K562 (cell line): ENCODE measurements at regions not wholly inside any gene's neighbourhood (a gene's known extent, or its start where the extent isn't known, plus 50 kb on each side); places are given as distances from the start of the nearest gene placed in this dataset.

ENCODE experiments used
- ATF6 ChIP-seq: sonication (generic); formaldehyde crosslinking; IDR thresholded peaks from 2 replicates; pipeline ENCODE4 v1.4.0; 2020; ENCODE audit warnings: mild to moderate bottlenecking, missing genetic modification reagents
- CTBP1 ChIP-seq: fragments of 450-650 bp; IDR thresholded peaks from 2 replicates; pipeline ENCODE4 v1.6.1; 2016; ENCODE audit warnings: borderline replicate concordance
- ETV6 ChIP-seq, 3 experiments: fragments of 150-350 bp in 1 of 3; sonication (generic) in 1 of 3; formaldehyde crosslinking in 1 of 3; IDR thresholded peaks; 2 replicates each; pipeline versions ENCODE4 v1.6.1 to v1.8.0; 2014 to 2022; ENCODE audit warnings: borderline replicate concordance in 2 of 3, low read depth in 2 of 3, antibody characterized with exemption in 1 of 3, low read length in 1 of 3, mild to moderate bottlenecking in 1 of 3, missing genetic modification reagents in 1 of 3
- REST ChIP-seq, 2 experiments: fragments of 450-650 bp; formaldehyde crosslinking in 1 of 2; IDR thresholded peaks; 2 replicates each; pipeline versions ENCODE4 v1.4.0 to v1.6.1; 2014 to 2020; ENCODE audit warnings: mild to moderate bottlenecking in 2 of 2, borderline replicate concordance in 1 of 2, low read depth in 1 of 2
- XRCC5 ChIP-seq: fragments of 200-400 bp; formaldehyde crosslinking; IDR thresholded peaks from 2 replicates; pipeline ENCODE4 v1.6.1; 2017; ENCODE audit warnings: low read depth, mild to moderate bottlenecking, low read length
- ZNF224 ChIP-seq: sonication (generic); formaldehyde crosslinking; IDR thresholded peaks from 2 replicates; pipeline ENCODE4 v1.8.0; 2022; ENCODE audit warnings: mild to moderate bottlenecking, missing genetic modification reagents
- ZNF695 ChIP-seq: fragments of 450-650 bp; formaldehyde crosslinking; IDR thresholded peaks from 2 replicates; pipeline ENCODE4 v1.4.0; 2020; ENCODE audit warnings: mild to moderate bottlenecking, moderate library complexity

DNA sequence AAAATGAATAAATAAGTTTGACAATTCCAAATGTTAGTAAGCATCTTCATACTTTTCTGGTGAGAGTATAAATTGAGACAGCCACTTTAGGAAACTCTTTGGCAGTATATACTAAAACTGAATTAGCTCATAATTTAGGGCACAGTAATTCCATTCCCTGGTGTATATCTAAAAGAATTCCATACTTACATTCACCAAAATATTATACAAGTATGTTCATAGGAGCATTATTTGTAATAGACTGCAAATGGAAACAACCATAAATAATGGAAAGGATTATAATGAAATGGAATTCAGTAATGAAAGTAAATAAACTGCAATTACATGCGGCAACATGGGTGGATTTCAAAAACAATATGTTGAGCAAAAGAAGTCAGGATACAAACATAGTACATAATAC, 315.8 kb upstream of the LRRC4C start (continued):
- TF ChIP-seq ETV6 (IDR thresholded peaks at IDR 0.05; ENCODE audit: borderline replicate concordance in 1 of 2, low read depth in 2 of 2, low read length in 1 of 2), result no peak
- no peak for TF ChIP-seq ETV6 (CRISPR knock-in tag; IDR thresholded peaks at IDR 0.05; ENCODE audit: borderline replicate concordance)
- TF ChIP-seq REST (IDR thresholded peaks at IDR 0.05; ENCODE audit: borderline replicate concordance), result no peak
- TF ChIP-seq REST (CRISPR knock-in tag; IDR thresholded peaks at IDR 0.05; ENCODE audit: low read depth), result no peak
- no peak for TF ChIP-seq ZNF224 (CRISPR knock-in tag)
- no peak for TF ChIP-seq ATF6 (CRISPR knock-in tag)
- TF ChIP-seq CTBP1, result no peak
- no peak for TF ChIP-seq ZNF695 (CRISPR knock-in tag)
- TF ChIP-seq XRCC5, result no peak
